Fibroblast of lung (primary cell): ENCODE measurements at regions not wholly inside any gene's neighbourhood (a gene's known extent, or its start where the extent isn't known, plus 50 kb on each side); places are given as distances from the start of the nearest gene placed in this dataset.

Source experiments
- DNase-seq, 2 donors: peaks; one replicate each; pipeline versions ENCODE4 v3.0.0 to v3.0.0-alpha.2; 2010; ENCODE audit warnings: low read depth in 2 of 2
- H2AFZ ChIP-seq: 2 replicates; pipeline ENCODE4 v1.5.1; 2012; ENCODE audit warnings: low read length, control low read depth, inconsistent platforms
- H3K27ac ChIP-seq: 2 replicates; pipeline ENCODE4 v1.5.1; 2011; ENCODE audit warnings: low read length, control low read depth; ENCODE audit not compliant: insufficient read depth
- H3K27me3 ChIP-seq: 2 replicates; pipeline ENCODE4 v1.5.1; 2011; ENCODE audit warnings: mild to moderate bottlenecking, low read length; ENCODE audit not compliant: control insufficient read depth, insufficient read depth
- H3K36me3 ChIP-seq: 2 replicates; pipeline ENCODE4 v1.5.1; 2011; ENCODE audit warnings: low read length; ENCODE audit not compliant: control insufficient read depth, insufficient read depth
- H3K4me1 ChIP-seq: 2 replicates; pipeline ENCODE4 v1.5.1; 2011; ENCODE audit warnings: low read length; ENCODE audit not compliant: control insufficient read depth, insufficient read depth; ENCODE audit errors: extremely low read depth
- H3K4me2 ChIP-seq: 2 replicates; pipeline ENCODE4 v1.5.1; 2011; ENCODE audit warnings: low read length, control low read depth; ENCODE audit not compliant: insufficient read depth; ENCODE audit errors: extremely low read depth
- H3K4me3 ChIP-seq, 4 experiments: fragments of 200-600 bp in 1 of 4; sonication (generic) in 1 of 4; replicated peaks in 1 of 4; 2 replicates each; pipeline ENCODE4 v1.5.1; 2011 to 2016; ENCODE audit warnings: low read length in 4 of 4, low read depth in 3 of 4, mild to moderate bottlenecking in 3 of 4, control low read depth in 2 of 4, inconsistent platforms in 1 of 4, mixed read lengths in 1 of 4; ENCODE audit not compliant: insufficient read depth in 1 of 4; ENCODE audit errors: control extremely low read depth in 1 of 4
- H3K79me2 ChIP-seq: 2 replicates; pipeline ENCODE4 v1.5.1; 2012; ENCODE audit warnings: mild to moderate bottlenecking, low read length, inconsistent platforms; ENCODE audit not compliant: control insufficient read depth, insufficient read depth
- H3K9ac ChIP-seq: 2 replicates; pipeline ENCODE4 v1.5.1; 2011; ENCODE audit warnings: mild to moderate bottlenecking, low read length, control low read depth; ENCODE audit not compliant: insufficient read depth
- H3K9me3 ChIP-seq: 2 replicates; pipeline ENCODE4 v1.5.1; 2012; ENCODE audit warnings: low read depth, low read length; ENCODE audit not compliant: control insufficient read depth, insufficient read depth
- H4K20me1 ChIP-seq: 2 replicates; pipeline ENCODE4 v1.5.1; 2011; ENCODE audit warnings: low read length; ENCODE audit not compliant: control insufficient read depth, insufficient read depth; ENCODE audit errors: extremely low read depth
- CTCF ChIP-seq, 2 donors: IDR thresholded peaks in 1 of 2; conservative IDR thresholded peaks in 1 of 2; 1 replicate in 1 of 2; 2 replicates in 1 of 2; pipeline ENCODE4 v1.5.1; 2011 to 2012; ENCODE audit warnings: low read length in 2 of 2, control low read depth in 1 of 2, inconsistent platforms in 1 of 2, low read depth in 1 of 2, mild to moderate bottlenecking in 1 of 2
- EZH2 ChIP-seq: IDR thresholded peaks from 2 replicates; pipeline ENCODE4 v1.5.1; 2012; ENCODE audit warnings: low read length, control low read depth, mild to moderate bottlenecking; ENCODE audit errors: missing control alignments

- Histone ChIP-seq H3K4me3 (no peak overlapping the region), H3K36me3 (no peaks in the 10 kb centered on the region), H3K27ac (no peak overlapping the region), H4K20me1 (no peaks in the 10 kb centered on the region), H3K4me2 (no peak overlapping the region), H3K27me3 (no peaks in the 10 kb centered on the region), H3K4me1 (no peaks in the 10 kb centered on the region), H3K79me2 (no peaks in the 10 kb centered on the region), H3K9ac (no peak overlapping the region), H3K9me3 (no peaks in the 10 kb centered on the region), H2AFZ (no peak overlapping the region)
- TF ChIP-seq CTCF (conservative IDR thresholded peaks at IDR 0.05 in 1 of 2, IDR thresholded peaks at IDR 0.05 in 1 of 2; ENCODE audit: low read depth in 1 of 2, low read length in 2 of 2) (no peak), EZH2 (no peak)
- peak in 1 of 2 donors; percentile 34 for DNase-seq
Measured at GRCh38 chr20:60447703-60448102, 489.5 kb downstream of the CDH26 start.

GRCh38 chr20:60453388-60454246 is 495.4 kb downstream of the CDH26 start:
- Histone ChIP-seq H3K4me2 (no peak overlapping the region), H4K20me1 (no peaks in the 10 kb centered on the region), H2AFZ (no peak overlapping the region), H3K4me3 (no peak overlapping the region), H3K27ac (no peak overlapping the region), H3K9ac (no peak overlapping the region), H3K4me1 (no peaks in the 10 kb centered on the region), H3K27me3 (no peaks in the 10 kb centered on the region), H3K36me3 (no peaks in the 10 kb centered on the region), H3K79me2 (no peaks in the 10 kb centered on the region), H3K9me3 (no peaks in the 10 kb centered on the region)
- no peak for DNase-seq
- TF ChIP-seq CTCF (conservative IDR thresholded peaks at IDR 0.05 in 1 of 2, IDR thresholded peaks at IDR 0.05 in 1 of 2; ENCODE audit: low read depth in 1 of 2, low read length in 2 of 2) (no peak), EZH2 (no peak)

- Histone ChIP-seq H3K27ac (no peak overlapping the region), H3K4me3 (no peak overlapping the region), H3K79me2 (no peaks in the 10 kb centered on the region), H3K9ac (no peak overlapping the region), H3K9me3 (no peaks in the 10 kb centered on the region), H4K20me1 (no peaks in the 10 kb centered on the region), H3K36me3 (no peaks in the 10 kb centered on the region), H3K4me2 (no peak overlapping the region), H3K27me3 (no peaks in the 10 kb centered on the region), H2AFZ (no peak overlapping the region), H3K4me1 (no peaks in the 10 kb centered on the region)
- DNase-seq, result no peak
- TF ChIP-seq EZH2 (no peak), CTCF (conservative IDR thresholded peaks at IDR 0.05 in 1 of 2, IDR thresholded peaks at IDR 0.05 in 1 of 2; ENCODE audit: low read depth in 1 of 2, low read length in 2 of 2) (no peak)
Measured at GRCh38 chr20:60454491-60454890, 496.3 kb downstream of the CDH26 start.
